GM06990 (cell line): ENCODE measurements at regions not wholly inside any gene's neighbourhood (a gene's known extent, or its start where the extent isn't known, plus 50 kb on each side); places are given as distances from the start of the nearest gene placed in this dataset.

Experiments
- DNase-seq: peaks from one replicate; pipeline ENCODE4 v3.0.0-alpha.2; 2011; ENCODE audit not compliant: insufficient read length; ENCODE audit errors: extremely low read depth
- H3K27me3 ChIP-seq: replicated peaks from 2 replicates; pipeline ENCODE4 v1.6.0; 2011; ENCODE audit warnings: low read length; ENCODE audit not compliant: control insufficient read depth, insufficient read depth
- H3K36me3 ChIP-seq: 2 replicates; pipeline ENCODE4 v1.5.1; 2011; ENCODE audit warnings: low read length; ENCODE audit not compliant: control insufficient read depth, insufficient read depth
- H3K4me3 ChIP-seq: replicated peaks from 2 replicates; pipeline ENCODE4 v1.5.1; 2011; ENCODE audit warnings: low read depth, mild to moderate bottlenecking, control low read depth, low read length
- CTCF ChIP-seq: IDR thresholded peaks from 2 replicates; pipeline ENCODE4 v1.5.1; 2011; ENCODE audit warnings: low read length, control low read depth, mild to moderate bottlenecking, inconsistent platforms; ENCODE audit not compliant: insufficient read depth, poor library complexity, severe bottlenecking

- Histone ChIP-seq H3K36me3 (no peaks in the 10 kb centered on the region), H3K27me3 (no peaks in the 10 kb centered on the region), H3K4me3 (no peak overlapping the region)
- no peak for DNase-seq
- TF ChIP-seq CTCF: no peak
Measured at GRCh38 chr10:3397231-3397630, 224.6 kb upstream of the PITRM1 start.

GRCh38 chr10:3396116-3396515 lies 223.5 kb upstream of the PITRM1 start:
- Histone ChIP-seq H3K4me3 (no peak overlapping the region), H3K36me3 (no peaks in the 10 kb centered on the region), H3K27me3 (no peaks in the 10 kb centered on the region)
- TF ChIP-seq CTCF: no peak
- no peak for DNase-seq

- no peak overlapping the region for H3K4me3 ChIP-seq
- no peak for DNase-seq
Measured at GRCh38 chr10:3395458-3395861, 222.9 kb upstream of the PITRM1 start.

GRCh38 chr10:3395041-3395440 lies 222.5 kb upstream of the PITRM1 start:
- DNase-seq: no peak
- no peak for TF ChIP-seq CTCF
- no peaks in the 10 kb centered on the region for H3K27me3 ChIP-seq
- H3K4me3 ChIP-seq: no peak overlapping the region
- H3K36me3 ChIP-seq: no peaks in the 10 kb centered on the region

More at GRCh38 chr10:3395458-3395861, 222.9 kb upstream of the PITRM1 start:
- no peaks in the 10 kb centered on the region for H3K27me3 ChIP-seq
- no peak for TF ChIP-seq CTCF
- no peaks in the 10 kb centered on the region for H3K36me3 ChIP-seq

GRCh38 chr10:3393958-3394357 lies 221.4 kb upstream of the PITRM1 start:
- no peak for TF ChIP-seq CTCF
- no peak overlapping the region for H3K4me3 ChIP-seq
- no peaks in the 10 kb centered on the region for H3K36me3 ChIP-seq
- H3K27me3 ChIP-seq: no peaks in the 10 kb centered on the region
- DNase-seq: no peak

GRCh38 chr10:3391657-3392056 lies 219.1 kb upstream of the PITRM1 start:
- no peak overlapping the region for H3K4me3 ChIP-seq
- DNase-seq: no peak
- H3K36me3 ChIP-seq: no peaks in the 10 kb centered on the region
- H3K27me3 ChIP-seq: no peaks in the 10 kb centered on the region
- TF ChIP-seq CTCF: no peak
